K562 (cell line): ENCODE measurements at regions not wholly inside any gene's neighbourhood (a gene's known extent, or its start where the extent isn't known, plus 50 kb on each side); places are given as distances from the start of the nearest gene placed in this dataset.

Experiments
- ATAC-seq: fragments of 200-7000 bp; cut with Tn5 transposase; 3 replicates; pipeline ENCODE4 v1.9.1; 2020; ENCODE audit warnings: moderate library complexity
- BruUV-seq: library from RNA; stranded (reverse); fragments of 400-500 nt; replicated peaks from 2 replicates; lab custom pipeline; 2021; lab: Mats Ljungman, UMichigan
- CTCF ChIA-PET: fragments of 300-600 bp; formaldehyde crosslinking; extraction: SDS; loops from one replicate; lab custom pipeline; 2021; ENCODE audit warnings: low intra/inter-chr PET ratio; lab: Yijun Ruan, JAX
- POLR2A ChIA-PET: fragments of 300-600, 350-650 bp; sonication (Branson Sonifier 250); formaldehyde crosslinking; extraction: SDS; loops from one replicate; lab custom pipeline; 2021; ENCODE audit warnings: antibody characterized with exemption, inconsistent platforms; lab: Yijun Ruan, JAX
- DNase-seq, 4 experiments: peaks; one replicate each; pipeline versions ENCODE4 v3.0.0 to v3.0.0-alpha.2; 2011 to 2018; ENCODE audit warnings: low spot score in 3 of 4, mixed read lengths in 3 of 4; ENCODE audit errors: extremely low read depth in 1 of 4
- FAIRE-seq: peaks from 2 replicates; lab custom pipeline; 2011; peaks lifted over from hg19 to GRCh38; lab: Jason Lieb, UNC
- H2AFZ ChIP-seq: 2 replicates; pipeline ENCODE4 v1.6.0; 2011; ENCODE audit warnings: low read depth, low read length, control low read depth, inconsistent platforms
- H3K27ac ChIP-seq: fragments of 200-600 bp; 3 replicates; pipeline ENCODE4 v1.8.0; 2011; ENCODE audit warnings: low read depth, mild to moderate bottlenecking, control low read depth, inconsistent platforms, low read length, moderate library complexity, mixed read lengths; ENCODE audit errors: extremely low read depth
- H3K27me3 ChIP-seq, 2 experiments: fragments of 300-600 bp in 1 of 2; 2 replicates in 1 of 2; 3 replicates in 1 of 2; pipeline versions ENCODE4 v1.6.0 to v1.8.0; 2011; ENCODE audit warnings: inconsistent platforms in 2 of 2, low read length in 2 of 2, mild to moderate bottlenecking in 1 of 2, mixed read lengths in 1 of 2, moderate library complexity in 1 of 2; ENCODE audit not compliant: control insufficient read depth in 2 of 2, insufficient read depth in 2 of 2
- H3K36me3 ChIP-seq: fragments of 300-600 bp; 3 replicates; pipeline ENCODE4 v1.8.0; 2011; ENCODE audit warnings: mild to moderate bottlenecking, low read length, inconsistent platforms; ENCODE audit not compliant: control insufficient read depth, insufficient read depth
- H3K4me1 ChIP-seq, 2 experiments: fragments of 200-600 bp in 1 of 2; replicated peaks in 1 of 2; 2 replicates in 1 of 2; 3 replicates in 1 of 2; pipeline versions ENCODE4 v1.5.1 to v1.8.0; 2011; ENCODE audit warnings: inconsistent platforms in 2 of 2, low read length in 2 of 2, mild to moderate bottlenecking in 1 of 2, mixed read lengths in 1 of 2, moderate library complexity in 1 of 2; ENCODE audit not compliant: control insufficient read depth in 2 of 2, insufficient read depth in 2 of 2
- H3K4me2 ChIP-seq: 2 replicates; pipeline ENCODE4 v1.6.1; 2011; ENCODE audit warnings: low read length, control low read depth, inconsistent platforms, mixed read lengths; ENCODE audit not compliant: insufficient read depth
- H3K4me3 ChIP-seq: fragments of 200-600 bp; sonication (generic), shearing (Covaris generic); 2 replicates; pipeline ENCODE4 v1.5.1; 2016; ENCODE audit warnings: control low read depth, inconsistent platforms
- H3K79me2 ChIP-seq: fragments of 200-600 bp; 3 replicates; pipeline ENCODE4 v1.8.0; 2011; ENCODE audit warnings: low read length, inconsistent platforms; ENCODE audit not compliant: control insufficient read depth, insufficient read depth
- H3K9ac ChIP-seq, 2 experiments: 2 replicates each; pipeline versions ENCODE4 v1.6.0 to v1.6.1; 2011; ENCODE audit warnings: low read depth in 2 of 2, low read length in 2 of 2, control low read depth in 1 of 2, inconsistent platforms in 1 of 2, mild to moderate bottlenecking in 1 of 2, mixed read lengths in 1 of 2; ENCODE audit not compliant: insufficient read depth in 1 of 2
- H3K9me1 ChIP-seq: one replicate; pipeline ENCODE4 v1.6.0; 2011; ENCODE audit warnings: inconsistent platforms, mild to moderate bottlenecking, low read length, moderate library complexity; ENCODE audit not compliant: control insufficient read depth, insufficient read depth
- H3K9me3 ChIP-seq: replicated peaks from 2 replicates; pipeline ENCODE4 v1.5.1; 2011; ENCODE audit warnings: low read depth, low read length, inconsistent platforms; ENCODE audit not compliant: control insufficient read depth, insufficient read depth
- H4K20me1 ChIP-seq: replicated peaks from 2 replicates; pipeline ENCODE4 v1.6.1; 2011; ENCODE audit warnings: low read length, inconsistent platforms, mixed read lengths; ENCODE audit not compliant: control insufficient read depth, insufficient read depth
- CBFA2T2 ChIP-seq: fragments of 450-650 bp; conservative IDR thresholded peaks from 2 replicates; pipeline ENCODE4 v1.6.1; 2017; ENCODE audit warnings: mild to moderate bottlenecking
- HDAC2 ChIP-seq: fragments of 450-650 bp; IDR thresholded peaks from 2 replicates; pipeline ENCODE4 v1.6.1; 2016; ENCODE audit warnings: mild to moderate bottlenecking
- KDM4B ChIP-seq, 2 experiments: fragments of 450-650 bp in 1 of 2; sonication (generic) in 1 of 2; IDR thresholded peaks; 2 replicates each; pipeline ENCODE4 v1.6.1; 2016 to 2017; ENCODE audit warnings: borderline replicate concordance in 2 of 2, antibody characterized with exemption in 1 of 2, low read depth in 1 of 2, mild to moderate bottlenecking in 1 of 2
- RAD21 ChIP-seq, 2 experiments: fragments of 250-450 bp in 1 of 2; fragments of 450-650 bp in 1 of 2; sonication (Bioruptor Pico) in 1 of 2; formaldehyde crosslinking in 1 of 2; IDR thresholded peaks in 1 of 2; conservative IDR thresholded peaks in 1 of 2; 2 replicates each; pipeline versions ENCODE4 v1.4.0 to v1.8.0; 2020 to 2022; ENCODE audit warnings: mild to moderate bottlenecking in 2 of 2, moderate library complexity in 1 of 2
- TCF15 ChIP-seq: fragments of 250-450 bp; sonication (Bioruptor Pico); IDR thresholded peaks from 2 replicates; pipeline ENCODE4 v1.8.0; 2022; ENCODE audit warnings: moderate library complexity, mild to moderate bottlenecking, inconsistent platforms
- ZBTB34 ChIP-seq: fragments of 250-450 bp; sonication (Bioruptor Pico); IDR thresholded peaks from 2 replicates; pipeline ENCODE4 v1.8.0; 2021; ENCODE audit warnings: mild to moderate bottlenecking, moderate library complexity
- ZMIZ1 ChIP-seq, 2 experiments: fragments of 150-350 bp in 1 of 2; IDR thresholded peaks; 2 replicates each; pipeline ENCODE4 v1.6.1; 2012 to 2016; ENCODE audit warnings: low read depth in 2 of 2, low read length in 2 of 2, mild to moderate bottlenecking in 1 of 2, moderate library complexity in 1 of 2
- ZNF197 ChIP-seq: fragments of 200-800 bp; sonication (Bioruptor generic); IDR thresholded peaks from 2 replicates; pipeline ENCODE4 v1.6.1; 2016; ENCODE audit warnings: low read depth, missing genetic modification characterization, missing compliant biosample characterization
- WGBS: fragments of 100-300 bp; shearing (Covaris generic); methylation state at CpG from one replicate; pipeline ENCODE4 v1.1.6; 2016; ENCODE audit warnings: low coverage, mixed read lengths; ENCODE audit not compliant: insufficient coverage; ENCODE audit errors: missing lambda C conversion rate; 5-methylcytosine and 5-hydroxymethylcytosine counted together
- in situ Hi-C: fragments of 300-500 bp; cut with MboI; formaldehyde crosslinking; loops from 4 replicates; pipeline ENCODE4 v1.15.0; 2018; ENCODE audit warnings: inconsistent platforms, mixed read lengths
- intact Hi-C: fragments of 100-400 bp; cut with micrococcal nuclease; formaldehyde crosslinking; loops from 2 replicates; pipeline ENCODE4 v1.14.2; 2022
- TF ChIP-seq, protein P1 (sequence below): fragments of 150-350 bp; conservative IDR thresholded peaks from 2 replicates; pipeline ENCODE4 v1.6.1; 2014; ENCODE audit warnings: low read length

- ChIA-PET POLR2A (interaction anchor here (0.9 kb wide), 1 partner anchor 328 kb away, joined by 3 read pairs; no protein-coding TSS in a partner anchor), CTCF (no interaction called here)
- in situ Hi-C loops (no loop called here), intact Hi-C loops (no loop called here)
- H3K4me1 ChIP-seq, result no peaks in the 10 kb centered on the region
- TF ChIP-seq, protein P1, sequence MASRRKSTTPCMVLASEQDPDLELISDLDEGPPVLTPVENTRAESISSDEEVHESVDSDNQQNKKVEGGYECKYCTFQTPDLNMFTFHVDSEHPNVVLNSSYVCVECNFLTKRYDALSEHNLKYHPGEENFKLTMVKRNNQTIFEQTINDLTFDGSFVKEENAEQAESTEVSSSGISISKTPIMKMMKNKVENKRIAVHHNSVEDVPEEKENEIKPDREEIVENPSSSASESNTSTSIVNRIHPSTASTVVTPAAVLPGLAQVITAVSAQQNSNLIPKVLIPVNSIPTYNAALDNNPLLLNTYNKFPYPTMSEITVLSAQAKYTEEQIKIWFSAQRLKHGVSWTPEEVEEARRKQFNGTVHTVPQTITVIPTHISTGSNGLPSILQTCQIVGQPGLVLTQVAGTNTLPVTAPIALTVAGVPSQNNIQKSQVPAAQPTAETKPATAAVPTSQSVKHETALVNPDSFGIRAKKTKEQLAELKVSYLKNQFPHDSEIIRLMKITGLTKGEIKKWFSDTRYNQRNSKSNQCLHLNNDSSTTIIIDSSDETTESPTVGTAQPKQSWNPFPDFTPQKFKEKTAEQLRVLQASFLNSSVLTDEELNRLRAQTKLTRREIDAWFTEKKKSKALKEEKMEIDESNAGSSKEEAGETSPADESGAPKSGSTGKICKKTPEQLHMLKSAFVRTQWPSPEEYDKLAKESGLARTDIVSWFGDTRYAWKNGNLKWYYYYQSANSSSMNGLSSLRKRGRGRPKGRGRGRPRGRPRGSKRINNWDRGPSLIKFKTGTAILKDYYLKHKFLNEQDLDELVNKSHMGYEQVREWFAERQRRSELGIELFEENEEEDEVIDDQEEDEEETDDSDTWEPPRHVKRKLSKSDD, result no peak
- TF ChIP-seq TCF15 (CRISPR knock-in tag) (no peak), KDM4B (IDR thresholded peaks at IDR 0.05; ENCODE audit: borderline replicate concordance in 2 of 2, low read depth in 1 of 2) (no peak), RAD21 (CRISPR knock-in tag; conservative IDR thresholded peaks at IDR 0.05 in 1 of 2, IDR thresholded peaks at IDR 0.05 in 1 of 2) (no peak), ZNF197 (CRISPR knock-in tag) (no peak), ZBTB34 (no peak), ZMIZ1 (IDR thresholded peaks at IDR 0.05; ENCODE audit: low read depth in 2 of 2, low read length in 2 of 2) (no peak), HDAC2 (no peak), CBFA2T2 (no peak)
- no peaks in the 10 kb centered on the region for H3K9me1 ChIP-seq
- no TSS peak for BruUV-seq
- H3K4me3 ChIP-seq, result no peak overlapping the region
- H3K27me3 ChIP-seq, result peaks cover 0 to 4% of the 10 kb centered on the region in 2 experiments; a peak in 1 of 5 replicates
- H3K79me2 ChIP-seq, result no peaks in the 10 kb centered on the region
- no peaks in the 10 kb centered on the region for H3K9me3 ChIP-seq
- H3K4me2 ChIP-seq, result no peak overlapping the region
- no peaks in the 10 kb centered on the region for H4K20me1 ChIP-seq
- no peak overlapping the region for H3K27ac ChIP-seq
- no peak overlapping the region for H2AFZ ChIP-seq
- no peak for DNase-seq
- no peak overlapping the region for H3K9ac ChIP-seq
- ATAC-seq, result no peak
- no peak for FAIRE-seq
- WGBS, result 0% methylated on average over 2 of the region's 2 CpGs
- no peaks in the 10 kb centered on the region for H3K36me3 ChIP-seq
These were observed 55.2 kb upstream of the RANBP3L start for GRCh38 chr5:36356915-36357314.
